ENCODE measurements at regions not wholly inside any gene's neighbourhood (a gene's known extent, or its start where the extent isn't known, plus 50 kb on each side); places are given as distances from the start of the nearest gene placed in this dataset.
A peak's percentile ranks its signal among the peaks of the same experiment; 100 is the strongest.

DNA sequence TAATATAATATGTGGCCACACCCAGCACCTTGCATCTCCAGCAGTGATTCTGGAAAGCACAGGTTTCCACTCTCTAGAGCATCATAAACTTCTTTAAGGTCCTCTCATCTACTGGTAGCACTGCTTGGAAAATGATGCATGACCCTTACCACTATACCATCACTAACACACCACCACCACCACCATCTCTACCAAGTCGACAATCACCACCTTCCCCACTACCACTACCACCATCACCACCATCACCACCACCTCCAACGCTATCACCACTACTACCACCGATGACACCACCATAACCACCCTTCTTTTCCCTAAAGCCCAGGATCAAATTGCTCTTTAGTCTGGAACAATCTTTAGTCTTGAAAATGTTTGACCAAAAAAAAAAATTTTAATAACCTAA lies 390.4 kb downstream of the SUCLA2 start:
- no peak for DNase-seq

DNA sequence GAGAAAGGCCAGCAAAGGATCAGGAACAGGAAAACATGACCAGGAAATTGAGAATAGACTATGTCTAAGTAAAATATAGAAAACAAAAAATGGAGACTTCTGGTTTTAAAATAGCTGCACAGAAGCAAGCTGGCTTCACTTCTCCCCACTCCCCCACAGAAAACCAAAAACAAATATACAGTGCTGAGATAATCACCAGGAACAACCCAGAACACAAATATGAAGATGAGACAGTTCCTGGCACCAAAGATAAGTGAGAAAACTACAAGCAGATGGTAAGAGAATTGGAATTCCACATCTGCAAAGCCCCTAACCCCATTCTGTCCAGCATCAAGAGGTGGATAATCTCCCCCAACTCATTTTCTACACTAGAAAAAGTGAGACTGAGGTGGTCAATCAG lies 397.7 kb downstream of the SUCLA2 start:
- DNase-seq = no peak

DNA sequence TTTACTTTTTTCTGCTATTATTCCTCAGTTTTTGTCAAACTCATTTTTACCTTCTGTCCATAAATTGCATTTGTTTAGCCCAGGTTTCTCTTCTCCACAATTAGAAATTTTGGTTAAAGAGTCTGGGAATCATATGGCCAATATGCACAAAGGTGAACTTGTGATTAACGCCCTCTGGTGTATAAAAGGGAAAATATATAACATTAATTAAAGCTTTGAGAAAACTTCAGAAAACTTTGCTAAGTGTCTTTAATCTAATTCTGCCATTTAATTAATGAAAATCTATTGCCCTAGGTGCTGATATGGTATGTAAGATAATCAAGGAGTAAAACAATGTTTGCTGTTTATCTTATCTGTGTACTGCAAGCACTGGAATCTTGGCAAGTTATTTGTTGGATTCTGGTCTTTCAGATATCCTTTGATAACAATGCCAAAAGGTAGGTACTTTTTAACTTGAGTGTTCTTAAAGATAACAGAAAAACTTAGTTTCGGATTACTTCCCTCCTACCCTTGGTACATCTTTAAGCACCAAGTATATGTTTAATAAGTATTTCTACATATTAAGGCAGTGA lies 402.6 kb downstream of the SUCLA2 start:
- DNase-seq = no peak

DNA sequence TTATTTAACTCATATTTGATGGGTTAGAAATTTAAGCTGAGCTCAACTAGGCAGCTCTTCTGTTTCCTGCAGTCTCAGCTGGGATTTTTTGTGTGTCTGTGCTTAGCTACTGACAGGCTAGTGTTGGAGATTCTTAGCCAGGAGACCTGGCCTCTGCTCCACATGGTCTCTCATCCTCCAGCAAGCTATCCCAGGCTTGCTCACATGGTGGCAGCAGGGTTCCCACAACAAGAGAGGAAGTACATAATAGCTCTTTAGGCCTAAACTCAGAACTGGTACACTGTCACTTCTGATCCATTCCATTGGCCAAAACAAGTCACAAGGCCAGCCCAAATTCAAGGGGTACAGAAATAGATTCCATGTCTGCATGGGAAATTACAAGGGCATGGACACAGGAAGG lies 406.2 kb downstream of the SUCLA2 start:
- DNase-seq = peak; percentile 2

DNA sequence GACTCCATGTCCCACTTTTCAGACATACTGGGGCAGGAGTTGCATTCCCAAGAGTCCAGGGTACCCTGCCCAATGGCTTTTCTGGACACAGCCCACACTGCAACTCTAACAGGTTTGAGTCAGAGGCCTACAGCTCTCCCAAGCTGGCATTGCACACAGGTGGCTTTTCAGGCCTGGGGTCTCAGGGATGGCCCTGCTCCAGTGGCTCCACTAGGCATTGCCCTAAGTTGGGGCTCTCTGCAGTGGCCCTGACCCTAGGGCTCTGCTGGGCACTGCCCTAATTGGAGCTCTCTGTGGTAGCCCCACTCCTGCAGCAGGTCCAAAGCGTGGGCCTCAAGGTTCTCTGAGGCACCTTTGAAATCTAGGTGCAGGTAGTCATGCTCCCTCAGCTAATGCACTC lies 408.8 kb downstream of the SUCLA2 start:
- DNase-seq = no peak

DNA sequence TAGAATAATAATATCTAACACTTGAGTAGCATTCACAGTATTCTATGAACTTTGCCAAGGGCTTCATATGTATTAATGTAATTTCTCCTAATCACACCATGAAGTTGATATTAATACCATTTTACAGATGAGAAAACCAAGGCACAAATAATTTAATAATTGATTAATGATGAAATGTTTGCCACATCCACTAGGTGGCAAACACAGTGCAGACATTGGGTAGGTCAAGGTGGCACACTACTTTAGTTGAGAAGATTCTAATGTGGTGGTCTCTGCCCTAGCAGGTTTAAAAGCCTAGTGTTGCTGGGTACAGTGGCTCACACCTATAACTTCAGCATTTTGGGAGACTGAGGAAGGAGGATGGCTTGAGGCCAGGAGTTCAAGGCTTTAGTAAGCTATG lies 412.4 kb downstream of the SUCLA2 start:
- DNase-seq = no peak

DNA sequence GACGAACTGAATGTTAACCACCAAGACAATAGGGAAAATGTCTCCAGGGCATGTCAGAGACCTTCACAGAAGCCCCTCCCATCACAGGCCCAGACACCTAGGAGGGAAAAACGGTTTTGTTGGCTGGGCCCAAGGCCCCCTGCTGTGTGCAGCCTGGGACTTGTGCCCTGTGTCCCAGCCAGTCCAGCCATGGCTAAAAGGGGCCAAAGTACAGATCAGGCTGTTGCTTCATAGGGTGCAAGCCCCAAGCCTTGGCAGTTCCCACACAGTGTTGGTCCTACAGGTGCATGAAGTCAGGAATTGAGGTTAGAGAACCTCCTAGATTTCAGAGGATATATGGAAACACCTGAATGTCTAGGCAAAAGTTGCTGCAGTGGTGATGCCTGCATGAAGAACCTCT lies 428.7 kb downstream of the SUCLA2 start:
- DNase-seq = no peak

DNA sequence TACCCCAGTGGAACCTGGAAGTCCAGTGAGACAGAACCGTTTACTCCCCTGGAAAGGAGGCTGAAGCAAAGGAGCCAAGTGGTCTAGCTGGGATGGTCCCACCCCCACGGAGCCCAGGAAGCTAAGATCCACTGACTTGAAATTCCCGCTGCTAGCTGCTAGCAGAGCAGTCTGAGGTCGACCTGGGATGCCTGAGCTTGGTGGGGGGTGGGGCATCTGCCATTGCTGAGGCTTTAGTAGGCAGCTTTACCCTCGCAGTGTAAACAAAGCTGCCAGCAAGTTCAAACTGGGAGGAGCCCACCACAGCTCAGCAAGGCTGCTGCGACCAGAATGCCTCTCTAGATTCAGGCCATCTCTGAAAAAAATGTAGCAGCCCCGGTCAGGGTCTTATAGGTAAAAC lies 437.0 kb downstream of the SUCLA2 start:
- DNase-seq = no peak

DNA sequence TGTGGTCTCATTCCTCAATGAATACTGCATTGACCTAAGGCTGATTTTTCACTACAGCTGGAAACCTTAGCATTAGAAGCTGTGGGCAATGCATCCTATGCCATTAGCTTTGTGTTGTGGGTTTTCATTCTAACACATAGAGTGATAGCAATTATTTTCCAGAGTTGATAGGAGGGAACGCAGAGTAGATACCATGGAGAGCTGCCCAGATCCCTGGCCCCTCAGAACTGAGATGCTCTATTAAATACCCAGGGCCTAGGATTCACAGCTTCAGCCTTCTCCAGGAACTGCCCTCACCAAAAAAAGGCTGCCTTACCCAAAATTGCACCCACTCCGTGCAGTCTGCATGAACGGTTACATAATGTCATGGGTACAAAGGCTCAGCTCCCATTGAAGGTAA lies 444.4 kb downstream of the SUCLA2 start:
- DNase-seq = no peak

DNA sequence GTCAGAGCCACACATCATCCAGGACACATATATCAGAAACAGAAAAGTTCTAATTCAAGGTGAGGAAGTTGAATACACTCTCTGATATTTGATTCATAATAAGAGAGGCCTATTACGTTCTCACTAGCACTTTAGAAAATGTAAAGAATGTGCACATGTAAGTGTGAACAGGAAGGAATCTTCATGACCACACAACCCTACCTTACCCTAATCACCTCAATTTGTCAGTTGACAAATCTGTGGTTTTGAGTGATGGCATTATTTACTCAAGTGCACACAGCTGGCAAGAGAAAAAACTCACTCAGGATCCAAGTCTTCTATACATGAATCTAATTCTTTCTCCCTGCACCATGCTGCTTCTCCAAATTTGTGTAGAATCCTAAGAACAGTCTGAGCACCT lies 445.8 kb downstream of the SUCLA2 start:
- no peak for DNase-seq

DNA sequence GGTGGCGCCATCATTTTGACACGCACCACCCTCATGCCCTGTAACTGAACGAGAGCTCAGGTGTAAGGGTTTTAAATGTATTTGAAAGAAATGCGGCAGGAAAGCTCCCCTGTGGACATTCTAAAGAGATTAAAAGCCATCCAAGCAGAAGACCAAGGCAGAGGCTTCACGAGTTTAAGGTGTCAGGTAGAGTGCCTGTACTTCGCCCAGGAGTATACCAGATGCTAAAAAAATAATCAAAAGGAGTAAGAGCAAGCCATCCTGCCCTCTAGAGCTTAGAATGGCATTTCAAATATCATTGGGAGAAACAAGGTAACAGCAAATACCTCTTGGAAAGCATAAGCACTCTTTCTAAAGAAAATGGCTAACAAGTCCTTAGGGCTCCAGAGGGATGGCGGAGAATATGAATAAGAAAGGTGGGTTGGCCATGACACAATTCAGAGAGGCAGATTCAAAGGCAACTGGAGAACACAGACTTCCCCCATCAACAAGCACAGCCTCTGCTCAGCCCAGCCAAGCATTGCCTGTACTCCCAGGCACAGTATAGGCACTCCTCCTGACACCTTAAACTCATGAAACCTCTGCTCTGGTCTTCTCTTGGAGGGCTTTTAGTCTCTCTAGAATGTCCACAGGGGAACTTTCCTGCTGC lies 447.6 kb downstream of the SUCLA2 start:
- no peak for DNase-seq

DNA sequence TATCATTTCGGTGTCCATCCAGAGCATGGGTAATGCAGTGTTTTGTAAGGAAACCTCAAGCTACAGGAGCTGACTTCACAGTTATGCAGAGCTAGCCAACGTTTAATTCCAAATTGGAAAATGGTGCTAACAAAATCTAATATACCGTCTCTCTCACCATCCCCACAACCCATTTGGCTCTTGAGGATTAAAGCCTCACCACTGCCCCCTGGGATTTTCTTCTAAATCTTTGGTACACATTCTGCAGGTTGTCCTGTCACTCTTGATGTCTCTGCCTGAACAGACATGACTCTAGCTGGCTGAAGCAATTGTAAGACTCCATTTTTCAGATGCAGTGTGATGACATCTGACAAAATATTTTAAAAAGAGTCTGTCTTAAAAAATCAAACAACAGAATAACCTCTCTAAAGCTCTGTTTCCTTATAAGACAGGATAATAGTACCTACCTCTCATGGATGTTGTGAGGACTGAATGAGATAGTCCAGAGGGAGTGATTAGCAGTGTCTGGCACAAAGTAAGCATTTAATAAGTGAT lies 451.8 kb downstream of the SUCLA2 start:
- no peak for DNase-seq

DNA sequence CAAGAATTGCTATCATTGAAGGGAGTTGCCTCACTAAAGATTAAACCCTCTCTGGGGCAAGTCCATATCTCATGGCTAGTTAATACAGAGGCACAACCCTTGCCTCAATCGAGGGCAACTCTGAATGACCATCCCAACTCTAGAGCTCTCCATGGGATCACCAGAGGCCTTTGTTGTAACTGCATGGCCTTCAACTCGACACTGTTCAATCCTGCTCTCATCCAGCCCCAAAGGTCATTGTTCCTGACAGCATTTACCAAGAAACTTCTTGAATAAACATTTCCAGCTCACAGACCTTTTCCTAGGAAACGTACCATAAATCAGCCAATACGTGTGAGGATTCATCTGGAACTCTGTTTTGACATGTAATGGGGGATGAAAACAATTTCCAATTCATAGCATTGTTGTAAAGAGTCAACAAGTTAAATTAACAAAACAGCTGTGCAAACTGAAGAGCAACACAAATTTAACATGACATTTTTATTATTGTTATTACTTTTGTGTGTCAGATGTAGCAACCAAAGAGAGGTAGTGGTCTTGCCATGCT lies 452.7 kb downstream of the SUCLA2 start:
- DNase-seq = no peak

DNA sequence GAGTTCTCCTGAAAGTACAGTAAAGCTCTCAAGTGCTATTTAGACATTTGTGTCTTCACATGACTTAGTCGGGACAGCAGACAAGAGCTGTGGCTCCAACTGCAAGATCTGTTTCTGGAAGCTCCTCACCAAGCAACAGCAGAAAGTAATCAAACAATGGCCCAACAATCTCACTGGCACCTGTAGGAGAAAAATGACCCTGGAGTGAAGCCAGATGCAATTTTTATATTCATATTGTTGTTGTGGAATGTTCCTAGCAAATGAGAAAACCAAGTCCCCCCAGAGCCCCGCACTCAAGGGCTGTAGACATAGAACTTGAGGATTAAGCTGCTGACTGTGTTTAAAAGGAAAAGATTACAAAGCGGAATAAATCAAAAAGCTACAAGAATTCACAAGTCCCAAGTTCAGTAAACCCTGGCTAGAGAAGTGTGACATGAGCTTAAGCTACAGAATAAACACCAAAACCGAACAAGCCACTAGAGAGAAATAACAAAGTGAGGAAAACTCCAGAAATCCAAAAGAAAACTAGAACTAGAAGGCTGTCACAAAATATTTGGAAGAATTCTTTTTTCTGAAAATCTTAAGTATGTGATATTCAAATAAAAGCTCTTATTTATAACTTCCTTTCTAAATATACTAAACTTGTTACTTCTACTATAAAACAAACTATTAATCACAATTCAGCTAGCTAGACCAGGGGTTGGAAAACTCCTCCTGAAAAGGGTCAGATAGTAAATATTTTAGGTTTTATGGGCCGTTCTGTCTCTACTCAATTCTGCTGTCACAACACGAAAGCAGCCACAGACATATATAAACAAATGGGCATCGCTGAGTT lies 454.5 kb downstream of the SUCLA2 start:
- DNase-seq = no peak

DNA sequence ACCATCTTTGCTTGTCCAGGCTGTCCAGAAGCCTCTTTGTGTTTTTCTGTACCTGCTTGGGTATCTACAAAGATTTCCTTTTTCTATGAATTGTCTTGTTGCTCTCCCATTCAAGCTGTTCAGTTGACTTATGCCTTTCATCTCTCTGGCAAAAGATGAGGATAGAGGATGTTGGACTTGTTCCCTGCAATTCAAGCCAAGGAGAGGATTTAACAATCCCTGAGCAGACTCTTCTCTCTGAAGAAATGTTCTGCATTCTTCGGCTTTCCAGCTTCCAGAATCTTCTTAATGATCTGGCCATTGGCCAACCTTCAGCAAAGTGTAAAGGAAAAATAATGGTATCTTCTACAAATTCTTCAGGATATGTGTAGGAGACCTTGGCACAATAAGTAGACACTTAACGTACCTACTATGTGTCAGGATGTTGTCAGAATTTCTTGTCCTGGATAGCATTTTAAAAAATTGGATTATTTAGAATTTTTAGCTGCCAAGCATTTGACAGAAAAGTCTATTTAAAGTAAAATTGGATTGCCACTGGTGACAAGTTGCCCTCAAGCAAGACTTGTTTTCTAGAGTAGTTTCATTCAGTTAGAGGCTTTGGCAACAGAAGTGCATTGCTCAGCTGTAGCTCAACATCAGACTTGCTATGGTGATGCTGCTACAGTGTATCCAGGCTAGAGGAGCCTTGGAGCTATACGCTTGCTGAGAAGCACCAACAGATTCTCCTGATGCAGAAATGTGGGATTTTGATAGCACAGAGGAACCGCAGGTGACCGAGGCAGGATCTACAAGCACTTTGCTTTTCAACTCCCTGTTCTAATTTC lies 455.7 kb downstream of the SUCLA2 start:
- no peak for DNase-seq

DNA sequence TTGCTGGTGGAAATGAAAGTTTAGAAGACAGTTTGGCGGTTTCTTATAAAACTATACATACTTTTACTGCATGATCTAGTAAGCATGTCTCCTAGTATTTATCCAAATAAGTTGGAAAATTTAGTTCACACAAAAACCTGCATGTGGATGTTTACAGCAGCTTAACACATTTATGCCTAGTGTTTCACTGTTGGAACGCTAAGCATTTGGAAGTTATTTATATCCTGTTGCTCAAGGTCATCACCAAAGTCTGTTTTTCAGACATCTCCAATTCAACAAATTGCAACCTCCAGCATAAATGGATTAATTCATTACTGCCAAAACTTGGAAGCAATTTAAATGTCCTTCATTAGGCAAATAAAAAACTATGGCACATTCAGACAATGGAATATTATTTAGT lies 461.8 kb downstream of the SUCLA2 start:
- DNase-seq = no peak

DNA sequence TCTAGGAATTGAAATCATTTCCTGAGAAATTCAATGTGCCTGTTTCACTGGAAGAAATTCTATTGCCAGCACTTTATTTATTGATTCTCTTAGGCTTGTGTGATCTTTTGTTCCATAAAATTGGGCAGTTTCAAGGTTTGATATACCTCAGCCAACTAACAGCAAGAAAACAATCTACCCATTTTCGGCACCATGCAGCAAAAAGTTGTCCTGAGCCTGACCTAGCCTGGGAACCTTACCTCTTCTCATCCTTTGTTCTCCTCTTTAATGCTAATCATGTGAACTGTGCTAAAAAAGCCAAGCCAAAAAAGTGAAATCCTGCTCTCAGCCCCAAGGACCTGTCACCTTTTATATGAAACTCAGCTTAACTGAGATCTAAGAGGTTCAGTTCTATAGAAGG lies 477.3 kb downstream of the SUCLA2 start:
- DNase-seq = no peak

DNA sequence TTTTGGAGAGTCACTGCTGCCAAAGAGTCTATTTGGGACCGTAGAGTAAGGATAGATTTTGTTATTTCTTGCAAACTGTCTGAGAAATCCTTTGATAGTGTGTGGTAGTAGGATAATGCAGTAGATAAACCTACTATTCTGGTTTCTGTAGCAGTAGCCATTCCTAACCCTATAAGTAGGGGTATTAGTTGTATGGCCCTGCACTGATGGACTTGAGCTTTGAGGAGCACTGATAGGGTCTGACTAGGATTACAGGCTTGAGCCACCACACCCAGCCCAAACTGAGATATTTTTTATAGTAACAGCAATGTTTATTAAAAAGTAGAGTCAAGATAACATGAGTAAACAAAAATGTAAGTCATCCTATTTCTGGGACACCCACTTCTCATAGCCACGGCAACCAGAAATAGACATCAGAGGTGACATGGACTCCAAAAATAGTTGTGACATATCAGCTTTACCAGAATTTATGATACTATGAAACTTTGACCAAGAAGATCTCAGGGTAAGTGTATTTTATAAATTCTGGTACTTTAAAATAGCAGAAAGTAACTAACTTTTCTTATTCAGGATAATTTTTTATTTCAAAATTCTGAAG lies 479.1 kb downstream of the SUCLA2 start:
- DNase-seq = no peak

DNA sequence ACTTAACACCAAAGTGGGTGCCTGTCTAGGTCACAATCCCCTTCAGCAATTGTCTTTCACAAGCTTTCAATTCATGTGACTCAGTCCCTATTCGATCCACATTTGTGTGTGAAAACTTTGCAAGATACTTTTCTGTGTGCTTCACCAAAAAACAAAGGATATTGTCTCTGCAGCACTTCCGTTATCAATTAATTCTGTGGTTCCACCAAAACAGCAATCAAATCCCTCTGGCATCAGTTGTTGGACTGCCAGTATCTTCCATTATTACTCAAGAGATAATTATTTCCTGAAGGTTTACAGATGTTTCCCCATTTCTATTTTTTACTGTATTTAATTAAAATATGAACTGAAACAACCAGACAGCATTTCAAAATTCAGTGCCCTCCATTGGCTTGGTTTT lies 481.4 kb downstream of the SUCLA2 start:
- no peak for DNase-seq

DNA sequence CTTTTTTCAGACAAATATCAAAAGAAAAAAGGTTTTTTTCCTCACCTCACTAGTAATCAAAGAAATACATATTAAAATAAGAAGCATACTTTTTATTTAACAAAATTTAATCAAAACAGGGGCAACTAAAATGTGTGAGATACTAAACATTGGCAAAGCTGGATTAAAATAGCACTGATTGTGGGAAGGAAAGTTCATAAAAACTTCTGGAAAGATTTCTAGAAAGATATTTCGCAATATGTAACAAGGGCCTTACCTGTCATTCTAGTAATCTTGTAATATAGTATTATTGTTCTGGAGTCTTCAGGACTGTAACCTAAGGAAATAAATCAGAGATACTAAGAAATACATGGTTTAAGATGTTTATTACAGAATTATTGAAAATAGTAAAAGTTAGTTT lies 482.5 kb downstream of the SUCLA2 start:
- DNase-seq = no peak

DNA sequence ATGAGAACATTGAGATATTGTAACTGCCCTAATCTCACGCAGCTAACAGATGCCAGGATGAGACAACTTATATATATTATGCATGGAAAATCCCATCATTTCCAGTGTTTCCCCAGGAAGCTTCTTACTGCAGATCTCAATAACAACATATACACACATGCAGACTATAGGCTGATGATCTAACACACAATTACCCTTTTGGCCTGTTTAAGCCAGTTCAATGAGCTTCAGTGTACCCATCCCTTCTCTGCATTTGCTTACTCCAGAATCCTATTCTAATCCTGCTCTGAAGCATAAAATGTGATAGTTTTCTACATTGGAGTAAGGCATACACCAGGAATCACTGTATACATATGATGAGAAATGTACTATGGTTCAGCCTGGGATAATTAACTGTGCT lies 489.4 kb downstream of the SUCLA2 start:
- no peak for DNase-seq

DNA sequence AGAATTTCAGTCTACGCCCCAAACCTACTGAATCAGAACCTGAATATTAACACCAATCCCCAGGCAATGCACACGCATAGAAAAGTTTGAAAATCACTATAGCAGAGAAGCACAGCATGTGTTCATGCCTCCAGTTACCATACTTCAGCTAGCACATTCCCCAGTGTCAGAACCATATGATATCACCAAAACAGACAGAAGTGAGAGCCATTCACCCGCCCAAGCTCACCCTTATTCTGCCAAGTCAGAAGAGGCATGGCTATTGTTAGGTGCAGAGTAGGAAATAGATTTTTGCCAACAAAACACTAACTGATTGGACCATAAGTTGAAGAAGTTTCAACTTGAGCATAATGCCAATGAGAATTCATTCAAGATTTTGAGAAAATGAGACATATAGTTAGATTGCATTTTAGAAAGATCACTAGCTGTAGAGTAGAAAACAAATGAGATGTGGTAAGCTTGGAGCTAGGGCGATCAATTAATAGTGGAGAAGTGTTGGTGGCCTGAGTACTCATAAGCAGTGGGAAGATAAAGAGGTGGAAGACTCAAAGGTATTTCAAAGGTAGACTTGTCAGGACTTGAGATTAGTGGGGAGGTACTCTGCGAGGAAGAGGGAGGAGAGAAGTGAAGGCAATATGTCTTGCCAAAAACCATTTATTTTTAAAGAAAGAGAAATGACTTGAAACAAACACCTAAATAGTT lies 492.4 kb downstream of the SUCLA2 start:
- no peak for DNase-seq

Data from stimulated activated CD4-positive, alpha-beta T cell treated with anti-CD3 and anti-CD28 coated beads, Interleukin-15, amount 100 ng/mL, for 24 hours (primary cell).